ENCODE measurements at regions not wholly inside any gene's neighbourhood (a gene's known extent, or its start where the extent isn't known, plus 50 kb on each side); places are given as distances from the start of the nearest gene placed in this dataset.

GRCh38 chr15:72972362-72972761 lies 79.9 kb upstream of the NEO1 start:
- no peak for TF ChIP-seq CTCF (IDR thresholded peaks at IDR 0.05)
- TF ChIP-seq EP300 (IDR thresholded peaks at IDR 0.05; ENCODE audit: low read depth) = no peak
- no peak for TF ChIP-seq POLR2AphosphoS5 (IDR thresholded peaks at IDR 0.05)
